Hepatocyte (in vitro differentiated cells): ENCODE measurements at regions not wholly inside any gene's neighbourhood (a gene's known extent, or its start where the extent isn't known, plus 50 kb on each side); places are given as distances from the start of the nearest gene placed in this dataset.
"Not testable (repeated sequence)": the region's sequence is repeated elsewhere in the genome, so short reads cannot be mapped to it uniquely, and the experiment has no call there.

ENCODE experiments used
- DNase-seq: peaks from one replicate; pipeline ENCODE4 v3.0.0-alpha.2; 2016; ENCODE audit warnings: low spot score
- H2AFZ ChIP-seq: fragments of 200-600 bp; sonication (generic); 2 replicates; pipeline ENCODE4 v1.6.0; 2016; ENCODE audit warnings: antibody characterized with exemption, mild to moderate bottlenecking
- H3K27ac ChIP-seq: fragments of 200-600 bp; sonication (generic); 2 replicates; pipeline ENCODE4 v1.5.1; 2016; ENCODE audit warnings: mild to moderate bottlenecking
- H3K27me3 ChIP-seq: fragments of 200-600 bp; sonication (generic); 2 replicates; pipeline ENCODE4 v1.6.1; 2016
- H3K36me3 ChIP-seq: fragments of 200-600 bp; sonication (generic); replicated peaks from 2 replicates; pipeline ENCODE4 v1.5.1; 2016; ENCODE audit warnings: low read depth; ENCODE audit not compliant: insufficient read depth
- H3K4me1 ChIP-seq: fragments of 200-600 bp; sonication (generic); 2 replicates; pipeline ENCODE4 v1.5.1; 2016; ENCODE audit warnings: mild to moderate bottlenecking, moderate library complexity; ENCODE audit not compliant: insufficient read depth
- H3K4me2 ChIP-seq: fragments of 200-600 bp; sonication (generic); 2 replicates; pipeline ENCODE4 v1.6.0; 2016
- H3K4me3 ChIP-seq: fragments of 200-600 bp; sonication (generic); 2 replicates; pipeline ENCODE4 v1.5.1; 2016; ENCODE audit warnings: mild to moderate bottlenecking
- H3K79me2 ChIP-seq: fragments of 200-600 bp; sonication (generic); 2 replicates; pipeline ENCODE4 v1.6.0; 2017; ENCODE audit warnings: mild to moderate bottlenecking
- H3K9me2 ChIP-seq: fragments of 200-600 bp; sonication (generic); replicated peaks from 2 replicates; pipeline ENCODE4 v1.6.0; 2017; ENCODE audit warnings: mild to moderate bottlenecking; ENCODE audit not compliant: insufficient read depth
- H3K9me3 ChIP-seq: fragments of 200-600 bp; sonication (generic); 2 replicates; pipeline ENCODE4 v1.5.1; 2016; ENCODE audit warnings: low read depth, mild to moderate bottlenecking
- H4K20me1 ChIP-seq: fragments of 200-600 bp; sonication (generic); 2 replicates; pipeline ENCODE4 v1.6.0; 2016; ENCODE audit warnings: mild to moderate bottlenecking; ENCODE audit not compliant: insufficient read depth, poor library complexity, severe bottlenecking
- EZH2 ChIP-seq: fragments of 200-600 bp; sonication (generic); IDR thresholded peaks from 2 replicates; pipeline ENCODE4 v1.6.1; 2016; ENCODE audit warnings: antibody characterized with exemption, mild to moderate bottlenecking, borderline replicate concordance
- EZH2phosphoT487 ChIP-seq: fragments of 200-600 bp; sonication (generic); IDR thresholded peaks from one replicate; pipeline ENCODE4 v1.6.1; 2018; ENCODE audit warnings: antibody characterized with exemption, mild to moderate bottlenecking, low read depth, moderate library complexity; ENCODE audit not compliant: unreplicated experiment, severe bottlenecking
- WGBS: methylation state at CpG from one replicate; pipeline ENCODE4 v1.1.6; 2016; ENCODE audit warnings: low lambda C conversion rate; ENCODE audit errors: missing lambda C conversion rate; 5-methylcytosine and 5-hydroxymethylcytosine counted together
- TF ChIP-seq, protein P1 (sequence below): fragments of 200-600 bp; sonication (generic); IDR thresholded peaks from 2 replicates; pipeline ENCODE4 v1.5.1; 2016; ENCODE audit warnings: antibody characterized with exemption, mild to moderate bottlenecking; ENCODE audit not compliant: poor library complexity

DNA sequence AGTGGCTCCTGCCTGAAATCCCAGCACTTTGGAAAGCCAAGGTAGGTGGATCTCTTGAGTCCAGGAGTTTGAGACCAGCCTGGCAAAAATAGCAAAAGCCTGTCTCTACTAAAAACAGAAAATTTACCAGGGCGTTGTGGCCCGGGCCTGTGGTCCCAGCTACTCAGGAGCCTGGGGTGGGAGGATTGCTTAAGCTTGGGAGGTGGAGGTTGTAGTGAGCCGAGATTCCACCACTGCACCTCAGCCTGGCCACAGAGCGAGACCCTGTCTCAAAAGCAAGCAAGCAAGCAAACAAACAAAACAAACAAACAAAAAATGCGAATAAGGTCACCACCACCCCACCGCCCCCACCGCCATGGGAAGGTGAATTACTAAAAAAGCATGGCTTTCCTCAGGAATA is 238.7 kb downstream of the ATXN7L3B start:
- no peaks in the 10 kb centered on the region for H3K36me3 ChIP-seq
- H3K4me2 ChIP-seq, result no peak overlapping the region
- no peak overlapping the region for H3K27ac ChIP-seq
- H3K9me2 ChIP-seq, result no peaks in the 10 kb centered on the region
- H3K4me3 ChIP-seq, result no peak overlapping the region
- H2AFZ ChIP-seq, result no peak overlapping the region
- 89% methylated on average over 7 of the region's 7 CpGs for WGBS
- DNase-seq, result no peak
- no peaks in the 10 kb centered on the region for H3K27me3 ChIP-seq
- H3K79me2 ChIP-seq, result no peaks in the 10 kb centered on the region
- no peaks in the 10 kb centered on the region for H3K9me3 ChIP-seq
- H3K4me1 ChIP-seq, result no peaks in the 10 kb centered on the region
- TF ChIP-seq EZH2phosphoT487 (no peak), EZH2 (no peak)
- TF ChIP-seq, protein P1, sequence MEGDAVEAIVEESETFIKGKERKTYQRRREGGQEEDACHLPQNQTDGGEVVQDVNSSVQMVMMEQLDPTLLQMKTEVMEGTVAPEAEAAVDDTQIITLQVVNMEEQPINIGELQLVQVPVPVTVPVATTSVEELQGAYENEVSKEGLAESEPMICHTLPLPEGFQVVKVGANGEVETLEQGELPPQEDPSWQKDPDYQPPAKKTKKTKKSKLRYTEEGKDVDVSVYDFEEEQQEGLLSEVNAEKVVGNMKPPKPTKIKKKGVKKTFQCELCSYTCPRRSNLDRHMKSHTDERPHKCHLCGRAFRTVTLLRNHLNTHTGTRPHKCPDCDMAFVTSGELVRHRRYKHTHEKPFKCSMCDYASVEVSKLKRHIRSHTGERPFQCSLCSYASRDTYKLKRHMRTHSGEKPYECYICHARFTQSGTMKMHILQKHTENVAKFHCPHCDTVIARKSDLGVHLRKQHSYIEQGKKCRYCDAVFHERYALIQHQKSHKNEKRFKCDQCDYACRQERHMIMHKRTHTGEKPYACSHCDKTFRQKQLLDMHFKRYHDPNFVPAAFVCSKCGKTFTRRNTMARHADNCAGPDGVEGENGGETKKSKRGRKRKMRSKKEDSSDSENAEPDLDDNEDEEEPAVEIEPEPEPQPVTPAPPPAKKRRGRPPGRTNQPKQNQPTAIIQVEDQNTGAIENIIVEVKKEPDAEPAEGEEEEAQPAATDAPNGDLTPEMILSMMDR, result no peak
- no peaks in the 10 kb centered on the region for H4K20me1 ChIP-seq

DNA sequence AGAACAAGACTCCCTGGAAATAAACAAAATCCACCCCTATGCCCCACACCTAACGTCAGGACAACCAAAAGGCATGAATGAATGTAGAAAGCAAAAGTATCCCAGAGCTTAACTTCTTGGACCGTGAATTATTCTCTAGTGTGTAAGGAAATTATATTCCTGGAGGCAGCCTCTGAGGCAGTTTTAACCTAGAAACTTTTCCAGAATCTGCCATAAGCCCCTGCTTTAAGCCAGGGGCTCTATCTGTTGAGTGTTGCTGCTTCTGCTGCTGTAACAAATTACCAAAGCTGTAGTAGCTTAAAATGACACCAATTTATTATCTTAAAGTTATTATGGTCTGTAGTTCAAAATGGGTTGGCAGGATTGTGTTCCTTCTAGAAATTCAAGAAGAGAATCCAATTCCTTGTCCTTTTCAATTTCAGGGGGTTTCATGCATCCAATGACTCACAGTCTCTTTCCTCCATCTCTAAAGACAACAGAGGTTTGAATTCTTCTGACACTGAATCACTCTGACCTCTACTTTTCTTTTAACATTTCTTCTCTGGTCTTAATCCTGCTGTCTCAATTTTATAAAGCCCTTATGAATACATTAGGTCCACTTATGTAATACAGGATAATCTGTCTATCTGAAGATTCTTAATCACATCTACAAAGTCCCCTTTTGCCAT is 242.7 kb downstream of the ATXN7L3B start:
- H3K36me3 ChIP-seq, result no peaks in the 10 kb centered on the region
- TF ChIP-seq, protein P1, result no peak
- TF ChIP-seq EZH2 (no peak), EZH2phosphoT487 (no peak)
- H3K79me2 ChIP-seq, result no peaks in the 10 kb centered on the region
- H3K9me2 ChIP-seq, result no peaks in the 10 kb centered on the region
- H3K4me1 ChIP-seq, result no peaks in the 10 kb centered on the region
- H3K27ac ChIP-seq, result no peak overlapping the region
- H3K4me3 ChIP-seq, result no peak overlapping the region
- H3K27me3 ChIP-seq, result no peaks in the 10 kb centered on the region
- 77% methylated on average over 2 of the region's 2 CpGs for WGBS
- no peak for DNase-seq
- H2AFZ ChIP-seq, result no peak overlapping the region
- no peaks in the 10 kb centered on the region for H4K20me1 ChIP-seq
- H3K4me2 ChIP-seq, result no peak overlapping the region
- H3K9me3 ChIP-seq, result no peaks in the 10 kb centered on the region

DNA sequence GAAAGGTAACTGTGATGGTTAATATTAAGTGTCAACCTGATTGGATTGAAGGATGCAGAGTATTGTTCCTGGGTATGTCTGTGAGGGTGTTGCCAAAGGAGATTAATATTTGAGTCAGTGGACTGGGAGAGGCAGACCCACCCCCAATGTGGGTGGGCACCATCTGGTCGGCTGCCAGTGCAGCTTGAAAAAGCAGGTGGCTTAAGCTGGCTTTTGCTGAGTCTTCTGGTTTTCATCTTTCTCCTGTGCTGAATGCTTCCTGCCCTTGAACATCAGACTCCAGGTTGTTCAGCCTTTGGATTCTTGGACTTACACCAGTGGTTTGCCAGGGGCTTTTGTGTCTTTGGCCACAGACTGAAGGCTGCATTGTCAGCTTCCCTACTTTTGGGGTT is 243.2 kb downstream of the ATXN7L3B start:
- H3K4me3 ChIP-seq, H3K36me3 ChIP-seq, H2AFZ ChIP-seq, H3K9me2 ChIP-seq, DNase-seq, H4K20me1 ChIP-seq, H3K9me3 ChIP-seq, H3K27me3 ChIP-seq, H3K79me2 ChIP-seq, H3K4me2 ChIP-seq, H3K27ac ChIP-seq, H3K4me1 ChIP-seq: not testable (repeated sequence)
- 35% methylated on average over 1 of the region's 1 CpG for WGBS

GRCh38 chr12:74781991-74782485 is 244.4 kb downstream of the ATXN7L3B start:
- Histone ChIP-seq H3K36me3 (no peaks in the 10 kb centered on the region), H3K9me3 (no peaks in the 10 kb centered on the region), H3K4me2 (no peak overlapping the region), H3K27me3 (no peaks in the 10 kb centered on the region), H3K4me1 (no peaks in the 10 kb centered on the region), H3K27ac (no peak overlapping the region), H3K9me2 (no peaks in the 10 kb centered on the region), H3K4me3 (no peak overlapping the region), H4K20me1 (no peaks in the 10 kb centered on the region), H2AFZ (no peak overlapping the region), H3K79me2 (no peaks in the 10 kb centered on the region)
- no peak for DNase-seq
- TF ChIP-seq, protein P1, result no peak
- no peak for TF ChIP-seq EZH2
- no peak for TF ChIP-seq EZH2phosphoT487
- 75% methylated on average over 1 of the region's 1 CpG for WGBS
